ENCODE measurements at regions not wholly inside any gene's neighbourhood (a gene's known extent, or its start where the extent isn't known, plus 50 kb on each side); places are given as distances from the start of the nearest gene placed in this dataset.

GRCh38 chr4:32163125-32163524 lies 1443.0 kb downstream of the PCDH7 start:
- no peaks in the 10 kb centered on the region for H3K36me3 ChIP-seq (ENCODE audit: control insufficient read depth in 2 of 4, insufficient read depth in 4 of 4, low read length in 3 of 4)
- no peak overlapping the region for H3K18ac ChIP-seq (ENCODE audit: extremely low read depth, low read length)
- no peak overlapping the region for H4K5ac ChIP-seq (ENCODE audit: insufficient read length, low read depth, low read length)
- no peaks in the 10 kb centered on the region for H3K79me2 ChIP-seq (ENCODE audit: control insufficient read depth in 1 of 2, insufficient read depth in 2 of 2, low read length in 2 of 2)
- H3K14ac ChIP-seq (ENCODE audit: insufficient read length), result no peak overlapping the region
- FAIRE-seq (no peak), DNase-seq (ENCODE audit: low read depth in 1 of 2, low spot score in 2 of 2) (no peak)
- H2BK120ac ChIP-seq (replicated peaks; ENCODE audit: low read depth, low read length), result no peak overlapping the region
- H3K9ac ChIP-seq (replicated peaks in 1 of 4; ENCODE audit: extremely low read depth in 1 of 4, low read depth in 3 of 4, low read length in 3 of 4), result no peak overlapping the region
- H4K91ac ChIP-seq (replicated peaks; ENCODE audit: insufficient read length, low read length), result no peak overlapping the region
- POLR2A ChIA-PET (ENCODE audit: partially characterized antibody), result no interaction called here
- no peak overlapping the region for H2BK20ac ChIP-seq (ENCODE audit: low read length)
- no peak overlapping the region for H2BK5ac ChIP-seq (ENCODE audit: low read depth, low read length)
- H3K4ac ChIP-seq (replicated peaks; ENCODE audit: insufficient read length, low read depth, low read length), result no peak overlapping the region
- no peaks in the 10 kb centered on the region for H4K20me1 ChIP-seq (replicated peaks in 1 of 2; ENCODE audit: control insufficient read depth in 1 of 2, insufficient read depth in 2 of 2, low read length in 2 of 2)
- no peaks in the 10 kb centered on the region for H3K27me3 ChIP-seq (replicated peaks in 1 of 4; ENCODE audit: control insufficient read depth in 3 of 4, extremely low read depth in 1 of 4, insufficient read depth in 3 of 4, low read length in 3 of 4)
- CTCF ChIA-PET (ENCODE audit: partially characterized antibody), result no interaction called here
- 94% methylated on average over 3 of the region's 3 CpGs; no CpG with 5 or more reads in 1 of the 2 experiments for WGBS, 2 experiments (ENCODE audit: extremely low coverage in 1 of 2, insufficient coverage in 1 of 2, insufficient read length in 1 of 2, insufficient replicate concordance in 2 of 2, low coverage in 1 of 2, low lambda C conversion rate in 2 of 2, missing lambda C conversion rate in 1 of 2)
- no peak overlapping the region for H3K27ac ChIP-seq (ENCODE audit: low read depth, low read length)
- H2BK12ac ChIP-seq (ENCODE audit: low read depth, low read length), result no peak overlapping the region
- H3K4me2 ChIP-seq (ENCODE audit: insufficient read depth in 1 of 2, low read depth in 2 of 2, low read length in 2 of 2), result no peak overlapping the region
- H4K8ac ChIP-seq (ENCODE audit: extremely low read depth, insufficient read depth, low read length), result no peak overlapping the region
- H2AK5ac ChIP-seq (ENCODE audit: low read depth, low read length), result no peak overlapping the region
- TF ChIP-seq, protein P1, sequence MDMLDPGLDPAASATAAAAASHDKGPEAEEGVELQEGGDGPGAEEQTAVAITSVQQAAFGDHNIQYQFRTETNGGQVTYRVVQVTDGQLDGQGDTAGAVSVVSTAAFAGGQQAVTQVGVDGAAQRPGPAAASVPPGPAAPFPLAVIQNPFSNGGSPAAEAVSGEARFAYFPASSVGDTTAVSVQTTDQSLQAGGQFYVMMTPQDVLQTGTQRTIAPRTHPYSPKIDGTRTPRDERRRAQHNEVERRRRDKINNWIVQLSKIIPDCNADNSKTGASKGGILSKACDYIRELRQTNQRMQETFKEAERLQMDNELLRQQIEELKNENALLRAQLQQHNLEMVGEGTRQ (IDR thresholded peaks at IDR 0.05; ENCODE audit: low read length), result no peak
- TF ChIP-seq TAF7 (optimal IDR thresholded peaks at IDR 0.05; ENCODE audit: borderline replicate concordance, low read depth, low read length), result no peak
- no peaks in the 10 kb centered on the region for H3K79me1 ChIP-seq (ENCODE audit: low read depth, low read length)
- no peak overlapping the region for H3K23ac ChIP-seq (ENCODE audit: insufficient read length)
- no peaks in the 10 kb centered on the region for H3K23me2 ChIP-seq (ENCODE audit: low read depth, low read length)
- H3K9me3 ChIP-seq (ENCODE audit: insufficient read depth in 2 of 2, low read depth in 1 of 2, low read length in 1 of 2), result no peaks in the 10 kb centered on the region
- H2AFZ ChIP-seq (ENCODE audit: low read length), result no peak overlapping the region
- no peak overlapping the region for H2BK15ac ChIP-seq (ENCODE audit: low read length)
- H3K4me3 ChIP-seq (ENCODE audit: extremely low read depth in 1 of 4, insufficient read depth in 2 of 4, low read depth in 3 of 4, low read length in 4 of 4), result no peak overlapping the region
- H3K56ac ChIP-seq (replicated peaks; ENCODE audit: insufficient read length, low read depth, low read length), result no peak overlapping the region
- H3K4me1 ChIP-seq (replicated peaks in 1 of 4; ENCODE audit: control insufficient read depth in 3 of 4, insufficient read depth in 4 of 4, low read length in 3 of 4), result no peaks in the 10 kb centered on the region
